Esophagus muscularis mucosa (tissue), 4 donors: ENCODE measurements at regions not wholly inside any gene's neighbourhood (a gene's known extent, or its start where the extent isn't known, plus 50 kb on each side); places are given as distances from the start of the nearest gene placed in this dataset.
A peak's percentile ranks its signal among the peaks of the same experiment; 100 is the strongest.

Experiments used
- DNase-seq: peaks from one replicate; pipeline ENCODE4 v3.0.0-alpha.2; 2017; ENCODE audit errors: extremely low spot score
- H3K27ac ChIP-seq, 4 donors: fragments of 200-600 bp; sonication (generic); replicated peaks in 1 of 4; 1 replicate in 3 of 4; 2 replicates in 1 of 4; pipeline ENCODE4 v1.5.1; 2016 to 2019; ENCODE audit warnings: mild to moderate bottlenecking in 1 of 4
- H3K27me3 ChIP-seq, 4 donors: fragments of 200-600 bp; sonication (generic); one replicate each; pipeline versions ENCODE4 v1.5.1 to v1.6.0; 2016 to 2019
- H3K36me3 ChIP-seq, 4 donors: fragments of 200-600 bp; sonication (generic); one replicate each; pipeline ENCODE4 v1.5.1; 2016 to 2019
- H3K4me1 ChIP-seq, 4 donors: fragments of 200-600 bp; sonication (generic); one replicate each; pipeline ENCODE4 v1.5.1; 2016 to 2019
- H3K4me3 ChIP-seq, 4 donors: fragments of 200-600 bp; sonication (generic); 1 replicate in 2 of 4; 2 replicates in 2 of 4; pipeline ENCODE4 v1.5.1; 2016 to 2019; ENCODE audit warnings: mild to moderate bottlenecking in 4 of 4, moderate library complexity in 1 of 4
- H3K9me3 ChIP-seq, 4 donors: fragments of 200-600 bp; sonication (generic); 1 replicate in 3 of 4; 2 replicates in 1 of 4; pipeline ENCODE4 v1.5.1; 2016 to 2019
- EP300 ChIP-seq: sonication (generic); formaldehyde crosslinking; IDR thresholded peaks from one replicate; pipeline ENCODE4 v1.6.1; 2017; ENCODE audit warnings: antibody characterized with exemption
- POLR2A ChIP-seq: fragments of 450-650 bp; IDR thresholded peaks from one replicate; pipeline ENCODE4 v1.6.1; 2017; ENCODE audit warnings: antibody characterized with exemption, moderate library complexity, mild to moderate bottlenecking, low read depth
- POLR2AphosphoS5 ChIP-seq, 2 donors: sonication (generic); formaldehyde crosslinking; IDR thresholded peaks; one replicate each; pipeline ENCODE4 v1.6.1; 2017; ENCODE audit warnings: antibody characterized with exemption in 2 of 2
- WGBS: methylation state at CpG from one replicate; pipeline ENCODE4 v1.1.5; 2018; 5-methylcytosine and 5-hydroxymethylcytosine counted together
- intact Hi-C: fragments of 100-400 bp; cut with DNase I; formaldehyde crosslinking; loops from one replicate; pipeline ENCODE4 v1.15.1; 2023
- TF ChIP-seq, protein P1 (sequence below), 3 experiments: fragments of 200-600 bp in 2 of 3; fragments of 450-650 bp in 1 of 3; sonication (generic) in 2 of 3; IDR thresholded peaks; one replicate each; pipeline ENCODE4 v1.5.1; 2017 to 2019; ENCODE audit warnings: antibody characterized with exemption in 3 of 3, mild to moderate bottlenecking in 2 of 3, moderate library complexity in 1 of 3

DNA sequence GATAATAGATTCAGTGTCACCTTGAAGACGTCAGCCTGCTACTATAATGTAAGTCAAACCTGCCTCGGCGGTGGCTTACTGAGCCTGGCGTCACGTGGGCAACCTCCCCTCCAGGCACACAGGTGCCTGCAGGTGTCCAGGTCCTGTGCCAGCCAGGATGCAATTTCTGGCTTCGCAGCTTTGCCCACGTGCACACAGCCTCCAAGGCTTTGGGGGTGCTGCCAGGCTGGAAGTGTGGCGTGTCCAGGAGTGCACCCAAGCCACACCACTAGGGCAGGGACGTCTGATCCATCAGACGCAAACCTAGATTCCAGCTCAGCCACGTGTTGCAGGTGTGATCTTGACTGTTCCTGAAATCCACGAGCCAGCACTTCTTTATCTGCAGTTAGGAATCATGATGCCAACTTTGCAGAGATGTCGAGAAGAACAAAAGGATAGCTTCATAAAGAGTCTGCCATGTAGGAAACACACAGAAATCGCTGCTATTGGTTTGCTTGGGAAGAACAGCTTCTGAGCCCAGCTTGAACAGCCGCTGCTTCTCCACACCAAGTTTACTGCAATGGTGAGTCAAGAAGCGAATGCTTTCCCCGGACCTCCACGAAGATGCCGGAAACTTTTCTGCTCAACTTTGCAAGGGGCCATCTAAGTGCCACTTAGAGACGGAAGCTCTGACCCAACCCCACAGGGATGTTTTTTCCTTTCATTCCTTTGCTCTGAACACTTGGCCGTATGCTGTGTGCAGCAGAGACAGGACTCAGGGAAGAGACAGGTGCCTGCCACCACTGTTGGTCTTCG, 84.2 kb upstream of the SALL3 start:
- TF ChIP-seq, protein P1, sequence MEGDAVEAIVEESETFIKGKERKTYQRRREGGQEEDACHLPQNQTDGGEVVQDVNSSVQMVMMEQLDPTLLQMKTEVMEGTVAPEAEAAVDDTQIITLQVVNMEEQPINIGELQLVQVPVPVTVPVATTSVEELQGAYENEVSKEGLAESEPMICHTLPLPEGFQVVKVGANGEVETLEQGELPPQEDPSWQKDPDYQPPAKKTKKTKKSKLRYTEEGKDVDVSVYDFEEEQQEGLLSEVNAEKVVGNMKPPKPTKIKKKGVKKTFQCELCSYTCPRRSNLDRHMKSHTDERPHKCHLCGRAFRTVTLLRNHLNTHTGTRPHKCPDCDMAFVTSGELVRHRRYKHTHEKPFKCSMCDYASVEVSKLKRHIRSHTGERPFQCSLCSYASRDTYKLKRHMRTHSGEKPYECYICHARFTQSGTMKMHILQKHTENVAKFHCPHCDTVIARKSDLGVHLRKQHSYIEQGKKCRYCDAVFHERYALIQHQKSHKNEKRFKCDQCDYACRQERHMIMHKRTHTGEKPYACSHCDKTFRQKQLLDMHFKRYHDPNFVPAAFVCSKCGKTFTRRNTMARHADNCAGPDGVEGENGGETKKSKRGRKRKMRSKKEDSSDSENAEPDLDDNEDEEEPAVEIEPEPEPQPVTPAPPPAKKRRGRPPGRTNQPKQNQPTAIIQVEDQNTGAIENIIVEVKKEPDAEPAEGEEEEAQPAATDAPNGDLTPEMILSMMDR (IDR thresholded peaks at IDR 0.05) = no peak
- TF ChIP-seq POLR2A = no peak
- no peak for TF ChIP-seq EP300
- TF ChIP-seq POLR2AphosphoS5 (IDR thresholded peaks at IDR 0.05) = no peak
- Histone ChIP-seq H3K27ac (no peak overlapping the region), H3K4me3 (no peak overlapping the region), H3K9me3 (peaks cover 0 to 9% (median 5%) of the 10 kb centered on the region in 4 donors), H3K4me1 (no peaks in the 10 kb centered on the region), H3K27me3 (peaks cover 0 to 8% (median 0%) of the 10 kb centered on the region in 4 donors), H3K36me3 (no peaks in the 10 kb centered on the region)
- intact Hi-C loops = no loop called here
- 79% methylated on average over 21 of the region's 22 CpGs for WGBS
- DNase-seq = peak; percentile 91

DNA sequence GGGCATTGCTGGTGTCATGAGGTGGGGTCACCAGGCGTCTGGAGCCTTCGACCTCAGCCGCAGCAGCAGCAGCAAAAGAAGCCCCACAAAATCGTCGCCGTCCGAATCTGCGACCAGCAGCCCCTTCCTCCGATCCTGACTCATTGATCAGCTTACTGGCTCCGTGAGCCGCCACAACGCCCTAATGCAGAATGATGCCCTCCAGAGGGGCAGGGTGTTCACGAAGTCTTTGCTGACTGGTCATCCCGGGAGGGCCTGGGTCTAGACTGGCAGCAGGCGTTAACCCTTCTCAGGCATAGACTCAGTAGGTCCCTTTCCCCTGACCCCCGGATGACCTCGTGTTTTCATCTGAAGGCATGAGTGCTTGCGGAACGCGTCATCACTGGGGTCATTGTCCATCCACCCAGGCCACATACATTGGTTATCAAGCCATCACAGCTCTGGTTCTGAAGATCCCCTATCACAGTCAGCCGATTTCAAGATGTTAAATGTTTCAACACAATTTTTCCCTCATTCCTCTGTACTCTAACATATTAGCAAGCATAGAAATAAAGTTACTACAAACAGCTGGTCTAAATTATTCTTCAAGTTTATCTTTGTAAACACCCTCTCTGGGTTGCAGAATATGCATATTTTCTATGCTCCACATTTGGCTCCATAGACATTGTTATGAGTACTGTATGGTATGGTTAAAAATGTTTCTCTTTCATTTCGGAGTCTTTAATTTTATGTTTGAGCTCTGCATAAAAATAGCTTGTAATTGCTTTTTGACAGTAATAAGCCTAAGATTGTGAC, 83.3 kb upstream of the SALL3 start:
- Histone ChIP-seq H3K27me3 (peaks cover 0 to 11% (median 0%) of the 10 kb centered on the region in 4 donors), H3K36me3 (no peaks in the 10 kb centered on the region), H3K27ac (no peak overlapping the region), H3K4me1 (no peaks in the 10 kb centered on the region), H3K4me3 (no peak overlapping the region), H3K9me3 (peaks cover 0 to 4% (median 0%) of the 10 kb centered on the region in 4 donors)
- intact Hi-C loops = no loop called here
- 86% methylated on average over 20 of the region's 22 CpGs for WGBS
- DNase-seq = peak; percentile 87
- TF ChIP-seq POLR2A (no peak), EP300 (no peak), POLR2AphosphoS5 (IDR thresholded peaks at IDR 0.05) (no peak)
- TF ChIP-seq, protein P1 (IDR thresholded peaks at IDR 0.05) = no peak

DNA sequence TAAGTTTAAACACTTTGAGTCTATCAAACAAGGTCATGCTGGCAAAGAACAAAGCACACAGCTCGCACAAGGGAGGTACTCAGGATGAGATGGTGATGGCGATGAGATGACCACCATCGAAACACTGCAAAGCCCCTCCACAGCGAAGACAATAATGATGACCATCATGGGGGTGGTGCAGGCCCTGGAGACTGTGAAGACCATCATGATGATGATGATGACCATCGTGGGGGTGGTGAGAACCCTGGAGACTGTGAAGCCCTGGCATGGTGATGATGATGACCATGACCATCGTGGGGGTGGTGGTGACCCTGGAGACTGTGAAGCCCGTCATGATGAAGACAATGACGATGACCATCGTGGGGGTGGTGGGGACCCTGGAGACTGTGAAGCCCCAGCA, 81.6 kb upstream of the SALL3 start:
- H3K27ac ChIP-seq = no peak overlapping the region
- no peaks in the 10 kb centered on the region for H3K4me1 ChIP-seq
- peaks cover 0 to 4% (median 0%) of the 10 kb centered on the region in 4 donors for H3K9me3 ChIP-seq
- no peaks in the 10 kb centered on the region for H3K36me3 ChIP-seq
- no peak for TF ChIP-seq POLR2A
- no peak for TF ChIP-seq POLR2AphosphoS5 (IDR thresholded peaks at IDR 0.05)
- TF ChIP-seq, protein P1 (IDR thresholded peaks at IDR 0.05) = no peak
- no peak for TF ChIP-seq EP300
- DNase-seq = no peak
- H3K27me3 ChIP-seq = peaks cover 0 to 28% (median 0%) of the 10 kb centered on the region in 4 donors
- WGBS = 87% methylated on average over 9 of the region's 9 CpGs
- no peak overlapping the region for H3K4me3 ChIP-seq
- intact Hi-C loops = no loop called here

DNA sequence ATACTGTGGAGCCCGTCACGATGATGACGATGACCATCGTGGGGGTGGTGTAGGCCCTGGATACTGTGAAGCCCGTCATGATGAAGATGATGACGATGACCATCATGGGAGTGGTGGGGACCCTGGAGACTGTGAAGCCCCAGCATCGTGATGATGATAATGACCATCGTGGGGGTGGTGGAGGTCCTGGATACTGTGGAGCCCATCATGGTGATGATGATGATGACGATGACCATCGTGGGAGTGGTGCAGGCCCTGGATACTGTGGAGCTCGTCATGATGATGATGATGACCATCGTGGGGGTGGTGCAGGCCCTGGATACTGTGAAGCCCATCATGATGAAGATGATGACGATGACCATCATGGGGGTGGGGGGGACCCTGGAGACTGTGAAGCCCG, 81.0 kb upstream of the SALL3 start:
- peak; percentile 72 for DNase-seq
- WGBS = 87% methylated on average over 14 of the region's 14 CpGs
- intact Hi-C loops = no loop called here

More for the DNA sequence above, 81.0 kb upstream of the SALL3 start:
- Histone ChIP-seq H3K27ac (no peak overlapping the region), H3K4me3 (no peak overlapping the region), H3K4me1 (no peaks in the 10 kb centered on the region), H3K36me3 (no peaks in the 10 kb centered on the region), H3K9me3 (peaks cover 0 to 4% (median 0%) of the 10 kb centered on the region in 4 donors), H3K27me3 (peaks cover 0 to 34% (median 0%) of the 10 kb centered on the region in 4 donors)
- TF ChIP-seq EP300 = no peak
- TF ChIP-seq POLR2AphosphoS5 (IDR thresholded peaks at IDR 0.05) = no peak
- no peak for TF ChIP-seq POLR2A
- TF ChIP-seq, protein P1 (IDR thresholded peaks at IDR 0.05) = no peak
